DMS53 (cell line): ENCODE measurements at regions not wholly inside any gene's neighbourhood (a gene's known extent, or its start where the extent isn't known, plus 50 kb on each side); places are given as distances from the start of the nearest gene placed in this dataset.
"Not testable (repeated sequence)": the region's sequence is repeated elsewhere in the genome, so short reads cannot be mapped to it uniquely, and the experiment has no call there.

Source experiments
- DNase-seq: peaks from one replicate; lab custom pipeline; 2025; lab: John Stamatoyannopoulos, UW

DNA sequence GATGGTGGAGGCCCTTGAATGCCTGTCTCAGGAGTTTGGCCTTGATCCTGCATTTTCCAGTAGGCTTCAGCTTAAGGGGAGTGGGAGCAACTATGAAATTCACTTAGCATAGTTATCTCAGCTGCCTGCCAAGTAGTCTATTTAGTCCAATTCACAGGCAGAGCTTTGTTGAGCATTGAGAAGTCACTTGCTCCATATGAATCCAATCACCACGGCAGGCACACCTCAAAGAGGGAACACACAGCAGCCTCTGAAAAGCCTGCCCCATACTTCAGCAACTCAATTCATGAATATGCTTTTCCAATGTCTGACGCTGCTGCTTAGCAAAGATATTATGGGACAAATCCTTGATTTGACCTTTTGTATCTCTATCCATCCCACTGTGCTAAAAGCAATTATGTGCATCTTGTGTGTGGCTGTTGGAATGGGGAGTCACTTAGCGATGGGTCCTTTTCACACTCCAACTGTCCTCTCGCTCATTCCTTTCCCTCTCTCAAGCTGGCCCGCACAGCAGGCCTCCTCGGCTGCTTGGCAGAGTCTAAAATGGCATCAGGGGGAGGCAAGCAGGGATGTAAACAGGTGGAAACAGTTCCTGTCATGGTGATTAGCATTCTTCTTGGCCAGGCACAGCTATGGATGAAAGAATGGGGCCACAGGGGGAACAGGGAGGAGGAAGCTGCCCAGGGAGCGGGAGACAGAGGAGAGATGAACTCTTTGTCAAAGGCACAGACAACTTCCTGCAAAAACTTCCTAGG lies 56.0 kb upstream of the LRPPRC start:
- no peak for DNase-seq

GRCh38 chr2:44052584-44052983 lies 56.8 kb upstream of the LRPPRC start:
- no peak for DNase-seq

GRCh38 chr2:44053052-44053451 lies 57.3 kb upstream of the LRPPRC start:
- no peak for DNase-seq

DNA sequence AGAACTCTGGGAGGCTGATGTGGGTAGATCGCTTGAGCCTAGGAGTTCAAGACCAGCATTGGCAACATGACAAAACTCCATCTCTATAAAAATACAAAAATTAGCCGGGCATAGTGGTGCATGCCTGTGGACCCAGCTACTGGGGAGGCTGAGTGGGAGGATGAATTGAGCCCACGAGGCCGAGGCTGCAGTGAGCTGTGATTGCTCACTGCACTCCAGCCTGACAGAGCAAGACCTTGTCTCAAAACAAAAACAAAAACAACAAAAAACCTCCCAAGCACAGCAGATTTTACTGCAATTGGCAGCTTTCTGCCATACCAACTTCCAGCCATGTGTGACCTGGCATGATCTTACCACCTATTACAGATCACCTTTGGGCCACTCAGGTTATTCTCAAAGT lies 57.7 kb upstream of the LRPPRC start:
- DNase-seq, result no peak

- no peak for DNase-seq
Observed at GRCh38 chr2:44055229-44055628, 59.4 kb upstream of the LRPPRC start.

GRCh38 chr2:44055664-44056063 lies 59.9 kb upstream of the LRPPRC start:
- DNase-seq, result no peak

DNA sequence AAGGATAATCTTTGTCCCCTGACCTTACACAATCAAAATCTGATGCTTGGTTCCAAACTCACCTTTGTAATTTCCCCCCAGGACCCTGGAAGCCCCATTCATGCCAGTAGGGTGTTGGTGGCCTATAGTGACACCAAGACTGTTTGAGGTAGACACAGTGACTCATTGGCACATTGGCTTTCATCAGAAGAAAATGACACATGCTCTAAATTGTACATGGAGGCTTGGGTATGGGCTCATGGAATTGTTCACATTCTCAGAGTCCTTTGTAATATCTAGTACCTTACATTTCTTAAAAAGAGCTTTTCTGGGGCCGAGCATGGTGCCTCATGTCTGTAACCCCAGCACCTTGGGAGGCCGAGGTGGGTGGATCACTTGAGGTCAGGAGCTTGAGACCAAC lies 61.2 kb upstream of the LRPPRC start:
- DNase-seq, result no peak

GRCh38 chr2:44060286-44060685 lies 64.5 kb upstream of the LRPPRC start:
- not testable (repeated sequence) for DNase-seq

DNA sequence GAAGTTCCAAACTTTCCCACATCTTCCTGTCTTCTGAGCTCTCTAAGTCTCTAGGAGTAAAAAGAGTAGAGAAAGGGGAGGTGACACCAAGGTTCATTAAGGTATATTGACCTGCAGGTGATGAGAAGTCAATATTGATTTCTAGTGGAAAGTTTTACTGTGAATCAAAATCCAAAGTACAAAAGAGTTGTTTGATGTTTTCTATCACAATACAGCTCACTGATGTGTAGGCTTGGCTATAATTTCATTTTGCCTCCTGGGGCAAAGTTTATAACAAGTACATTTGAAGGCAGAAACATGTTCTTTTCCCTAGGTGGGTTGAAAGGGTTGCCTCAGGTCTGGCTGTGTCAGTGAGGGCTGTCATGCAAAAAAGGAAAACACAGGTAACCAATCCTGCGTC lies 65.2 kb upstream of the LRPPRC start:
- no peak for DNase-seq

- no peak for DNase-seq
Observed at GRCh38 chr2:44061469-44061868, 65.7 kb upstream of the LRPPRC start.

- DNase-seq, result no peak
Observed at GRCh38 chr2:44061876-44062275, 66.1 kb upstream of the LRPPRC start.

DNA sequence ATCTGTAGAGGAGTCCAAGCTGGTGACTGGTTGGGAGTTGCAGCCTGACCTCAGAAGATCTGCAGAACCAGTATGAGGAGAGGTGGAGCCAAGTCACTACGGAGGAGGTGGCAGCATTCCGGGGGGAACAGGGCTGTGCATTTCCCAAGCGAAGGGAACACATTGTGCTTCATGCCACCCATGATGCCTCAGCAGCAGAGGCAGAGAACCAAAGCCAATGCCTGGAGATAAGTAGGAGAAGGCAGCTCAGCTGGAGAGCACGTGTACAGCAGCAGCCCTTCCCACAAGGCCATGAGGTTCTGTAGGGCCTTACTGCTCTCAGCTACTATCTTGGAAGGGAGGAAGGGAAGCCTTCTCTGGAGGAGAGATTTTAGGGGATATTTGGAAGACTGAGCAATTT lies 67.2 kb upstream of the LRPPRC start:
- DNase-seq, result no peak

DNA sequence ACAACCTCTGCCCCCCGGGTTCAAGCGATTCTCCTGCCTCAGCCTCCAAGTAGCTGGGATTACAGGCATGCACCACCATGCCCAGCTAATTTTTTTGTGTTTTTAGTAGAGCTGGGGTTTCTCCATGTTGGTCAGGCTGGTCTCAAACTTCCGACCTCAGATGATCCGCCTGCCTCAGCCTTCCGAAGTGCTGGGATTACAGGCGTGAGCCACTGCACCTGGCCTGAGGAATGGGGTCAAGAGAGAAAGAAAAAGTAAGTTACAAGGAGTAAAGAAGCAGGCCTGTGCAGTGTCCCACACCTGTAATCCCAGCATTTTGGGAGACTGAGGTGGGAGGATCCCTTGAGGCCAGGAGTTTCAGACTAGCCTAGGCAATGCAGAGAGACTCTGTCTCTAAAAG lies 68.5 kb upstream of the LRPPRC start:
- not testable (repeated sequence) for DNase-seq

DNA sequence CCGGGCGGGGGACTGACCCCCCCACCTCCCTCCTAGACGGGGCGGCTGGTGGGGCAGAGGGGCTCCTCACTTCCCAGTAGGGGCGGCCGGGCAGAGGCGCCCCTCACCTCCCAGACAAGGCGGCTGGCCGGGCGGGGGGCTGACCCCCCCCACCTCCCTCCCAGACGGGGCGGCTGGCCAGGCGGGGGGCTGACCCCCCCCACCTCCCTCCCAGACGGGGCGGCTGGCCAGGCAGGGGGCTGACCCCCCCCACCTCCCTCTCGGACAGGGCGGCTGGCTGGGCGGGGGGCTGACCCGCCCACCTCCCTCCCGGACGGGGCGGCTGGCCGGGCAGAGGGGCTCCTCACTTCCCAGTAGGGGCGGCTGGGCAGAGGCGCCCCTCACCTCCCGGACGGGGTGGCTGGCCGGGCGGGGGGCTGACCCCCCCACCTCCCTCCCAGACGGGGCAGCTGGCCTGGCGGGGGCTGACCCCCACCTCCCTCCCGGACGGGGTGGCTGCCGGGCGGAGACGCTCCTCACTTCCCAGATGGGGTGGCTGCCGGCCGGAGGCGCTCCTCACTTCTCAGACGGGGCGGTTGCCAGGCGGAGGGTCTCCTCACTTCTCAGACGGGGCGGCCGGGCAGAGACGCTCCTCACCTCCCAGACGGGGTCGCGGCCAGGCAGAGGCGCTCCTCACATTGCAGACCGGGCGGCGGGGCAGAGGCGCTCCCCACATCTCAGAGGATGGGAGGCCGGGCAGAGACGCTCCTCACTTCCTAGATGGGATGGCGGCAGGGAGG lies 71.4 kb upstream of the LRPPRC start:
- DNase-seq, result not testable (repeated sequence)

- not testable (repeated sequence) for DNase-seq
Observed at GRCh38 chr2:44067791-44068181, 72.0 kb upstream of the LRPPRC start.

DNA sequence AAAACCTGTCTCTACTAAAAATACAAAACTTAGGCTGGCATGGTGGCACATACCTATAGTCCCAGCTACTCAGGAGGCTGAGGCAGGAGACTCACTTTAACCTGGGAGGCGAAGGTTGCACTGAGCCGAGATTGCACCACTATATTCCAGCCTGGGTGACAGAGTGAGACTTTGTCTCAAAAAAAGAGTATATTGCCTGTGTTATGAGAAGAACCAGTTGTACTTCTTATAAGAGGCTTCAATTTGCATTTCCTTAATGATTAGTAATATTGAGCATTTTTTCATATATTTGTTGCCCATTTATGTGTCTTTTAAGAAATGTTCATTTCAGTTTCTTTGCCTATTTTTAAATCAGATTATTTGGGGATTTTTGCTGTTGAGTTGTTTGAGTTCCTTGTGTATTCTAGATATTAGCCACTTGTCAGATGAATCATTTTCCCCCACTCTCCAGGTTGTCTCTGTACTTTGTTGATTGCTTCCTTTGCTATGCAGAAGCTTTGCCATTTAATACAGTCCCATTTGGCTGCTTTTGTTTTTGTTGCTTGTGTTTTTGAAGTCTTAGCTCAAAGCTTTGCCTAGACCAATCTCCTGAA lies 75.8 kb upstream of the LRPPRC start:
- DNase-seq, result no peak

GRCh38 chr2:44073667-44074066 lies 77.9 kb upstream of the LRPPRC start:
- DNase-seq, result not testable (repeated sequence)

DNA sequence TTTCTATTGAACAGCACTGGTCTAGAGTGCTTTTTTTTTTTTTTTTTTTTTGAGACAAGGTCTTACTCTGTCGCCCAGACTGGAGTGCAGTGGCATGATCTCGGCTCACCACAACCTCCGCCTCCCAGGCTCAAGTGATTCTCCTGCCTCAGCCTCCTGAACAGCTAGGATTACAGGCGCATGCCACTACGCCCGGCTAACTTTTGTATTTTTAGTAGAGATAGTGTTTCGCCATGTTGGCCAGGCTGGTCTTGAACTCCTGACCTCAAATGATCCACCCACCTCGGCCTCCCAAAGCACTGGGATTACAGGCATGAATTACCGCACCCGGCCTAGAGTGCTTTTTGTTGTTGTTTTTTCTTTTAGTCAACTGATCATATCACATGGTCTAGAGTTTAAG lies 79.0 kb upstream of the LRPPRC start:
- not testable (repeated sequence) for DNase-seq

DNA sequence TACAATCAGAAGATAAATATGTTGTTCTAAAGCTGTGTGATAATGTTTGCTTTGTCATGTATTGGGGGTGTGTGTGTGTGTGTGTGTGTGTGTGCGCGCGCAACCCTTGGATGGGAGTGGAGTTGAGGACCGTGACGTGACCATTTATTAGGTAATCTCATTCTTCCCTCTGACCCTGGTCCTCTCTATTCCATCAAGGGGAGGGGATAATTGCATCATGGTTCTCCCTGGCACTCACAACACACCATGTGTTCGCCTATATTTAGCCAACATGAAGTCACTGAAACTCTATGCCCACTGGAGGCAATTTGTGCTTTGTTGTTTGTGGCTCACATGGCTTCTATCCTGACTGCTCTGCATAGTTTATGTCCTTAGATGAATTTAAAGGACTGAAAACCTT lies 79.8 kb upstream of the LRPPRC start:
- DNase-seq, result peak; percentile 19

GRCh38 chr2:44077942-44078511 lies 82.2 kb upstream of the LRPPRC start:
- DNase-seq, result no peak

- no peak for DNase-seq
Observed at GRCh38 chr2:44079686-44080085, 83.9 kb upstream of the LRPPRC start.

- DNase-seq, result no peak
Observed at GRCh38 chr2:44083054-44083453, 85.6 kb upstream of the PPM1B start.

DNA sequence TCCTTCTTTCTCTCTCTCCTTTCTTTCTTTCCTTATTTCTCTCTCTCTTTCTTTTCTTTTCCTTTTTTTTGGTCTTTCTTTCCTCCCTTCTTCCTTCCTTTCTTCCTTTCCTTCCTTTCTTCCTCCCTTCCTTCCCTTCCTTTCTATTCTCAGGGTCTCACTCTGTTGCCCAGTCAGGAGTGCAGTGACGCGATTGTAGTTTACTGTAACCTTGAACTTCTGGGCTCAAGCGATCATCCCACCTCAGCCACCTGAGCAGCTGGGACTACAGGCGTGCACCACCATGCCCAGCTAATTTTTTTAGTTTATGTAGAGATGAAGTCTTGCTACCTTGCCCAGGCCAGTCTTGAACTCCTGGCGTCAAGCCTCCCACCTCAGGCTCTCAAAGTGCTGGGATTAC lies 83.8 kb upstream of the PPM1B start:
- no peak for DNase-seq
